ENCODE measurements at regions not wholly inside any gene's neighbourhood (a gene's known extent, or its start where the extent isn't known, plus 50 kb on each side); places are given as distances from the start of the nearest gene placed in this dataset.

GRCh38 chr15:46366360-46367007 lies 731.7 kb downstream of the SQOR start:
- no peak for DNase-seq (ENCODE audit: low read depth in 4 of 4, low spot score in 3 of 4)

- no peak for DNase-seq (ENCODE audit: low read depth in 4 of 4, low spot score in 3 of 4)
Observed at GRCh38 chr15:46383978-46384377, 749.1 kb downstream of the SQOR start.

- no peak for DNase-seq (ENCODE audit: low read depth in 4 of 4, low spot score in 3 of 4)
Observed at GRCh38 chr15:46386356-46386755, 751.5 kb downstream of the SQOR start.

- no peak for DNase-seq (ENCODE audit: low read depth in 4 of 4, low spot score in 3 of 4)
Observed at GRCh38 chr15:46389739-46390138, 754.9 kb downstream of the SQOR start.

- no peak for DNase-seq (ENCODE audit: low read depth in 4 of 4, low spot score in 3 of 4)
Observed at GRCh38 chr15:46394463-46394862, 759.6 kb downstream of the SQOR start.

- no peak for DNase-seq (ENCODE audit: low read depth in 4 of 4, low spot score in 3 of 4)
Observed at GRCh38 chr15:46408312-46408711, 773.5 kb downstream of the SQOR start.

- DNase-seq (ENCODE audit: low read depth in 4 of 4, low spot score in 3 of 4): no peak
Observed at GRCh38 chr15:46409841-46410301, 775.0 kb downstream of the SQOR start.

GRCh38 chr15:46410705-46411104 lies 775.9 kb downstream of the SQOR start:
- peak; percentile 46 to 78 (median 61) for DNase-seq (ENCODE audit: low read depth in 4 of 4, low spot score in 3 of 4)

GRCh38 chr15:46411900-46412299 lies 777.1 kb downstream of the SQOR start:
- no peak for DNase-seq (ENCODE audit: low read depth in 4 of 4, low spot score in 3 of 4)

GRCh38 chr15:46413799-46414198 lies 779.0 kb downstream of the SQOR start:
- no peak for DNase-seq (ENCODE audit: low read depth in 4 of 4, low spot score in 3 of 4)

GRCh38 chr15:46416544-46416943 lies 781.7 kb downstream of the SQOR start:
- DNase-seq (ENCODE audit: low read depth in 4 of 4, low spot score in 3 of 4): no peak

- no peak for DNase-seq (ENCODE audit: low read depth in 4 of 4, low spot score in 3 of 4)
Observed at GRCh38 chr15:46420990-46421389, 786.2 kb downstream of the SQOR start.

- DNase-seq (ENCODE audit: low read depth in 4 of 4, low spot score in 3 of 4): no peak
Observed at GRCh38 chr15:46441294-46442062, 806.6 kb downstream of the SQOR start.

- DNase-seq (ENCODE audit: low read depth in 4 of 4, low spot score in 3 of 4): no peak
Observed at GRCh38 chr15:46442184-46442583, 807.4 kb downstream of the SQOR start.

- no peak for DNase-seq (ENCODE audit: low read depth in 4 of 4, low spot score in 3 of 4)
Observed at GRCh38 chr15:46442901-46443590, 808.2 kb downstream of the SQOR start.

GRCh38 chr15:46450112-46450809 lies 815.4 kb downstream of the SQOR start:
- DNase-seq (ENCODE audit: low read depth in 4 of 4, low spot score in 3 of 4): no peak

- DNase-seq (ENCODE audit: low read depth in 4 of 4, low spot score in 3 of 4): no peak
Observed at GRCh38 chr15:46450810-46451182, 816.0 kb downstream of the SQOR start.

- DNase-seq (ENCODE audit: low read depth in 4 of 4, low spot score in 3 of 4): no peak
Observed at GRCh38 chr15:46452297-46452820, 817.5 kb downstream of the SQOR start.

- no peak for DNase-seq (ENCODE audit: low read depth in 4 of 4, low spot score in 3 of 4)
Observed at GRCh38 chr15:46456456-46456855, 821.6 kb downstream of the SQOR start.

GRCh38 chr15:46460431-46461094 lies 825.7 kb downstream of the SQOR start:
- DNase-seq (ENCODE audit: low read depth in 4 of 4, low spot score in 3 of 4): no peak
